ENCODE measurements at regions not wholly inside any gene's neighbourhood (a gene's known extent, or its start where the extent isn't known, plus 50 kb on each side); places are given as distances from the start of the nearest gene placed in this dataset.

DNA sequence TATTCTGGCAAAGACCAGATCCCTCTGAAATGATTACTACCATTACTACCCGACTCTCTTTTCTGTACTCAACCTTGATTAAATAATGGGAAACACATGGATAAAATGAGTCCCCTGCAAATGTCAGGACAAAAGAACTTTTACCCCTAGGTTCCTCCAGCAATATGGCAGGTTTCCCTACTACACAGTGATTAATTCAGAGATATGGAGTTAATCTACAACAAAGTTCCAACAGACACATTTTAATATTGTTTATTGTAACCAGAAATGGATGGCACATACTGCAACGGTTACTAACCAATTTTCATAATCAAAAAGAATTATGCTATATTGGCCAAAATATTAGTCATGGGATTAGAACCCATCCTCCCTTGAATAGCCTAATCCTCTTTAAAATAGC is 294.8 kb downstream of the ATPSCKMT start:
- TF ChIP-seq, protein P1, sequence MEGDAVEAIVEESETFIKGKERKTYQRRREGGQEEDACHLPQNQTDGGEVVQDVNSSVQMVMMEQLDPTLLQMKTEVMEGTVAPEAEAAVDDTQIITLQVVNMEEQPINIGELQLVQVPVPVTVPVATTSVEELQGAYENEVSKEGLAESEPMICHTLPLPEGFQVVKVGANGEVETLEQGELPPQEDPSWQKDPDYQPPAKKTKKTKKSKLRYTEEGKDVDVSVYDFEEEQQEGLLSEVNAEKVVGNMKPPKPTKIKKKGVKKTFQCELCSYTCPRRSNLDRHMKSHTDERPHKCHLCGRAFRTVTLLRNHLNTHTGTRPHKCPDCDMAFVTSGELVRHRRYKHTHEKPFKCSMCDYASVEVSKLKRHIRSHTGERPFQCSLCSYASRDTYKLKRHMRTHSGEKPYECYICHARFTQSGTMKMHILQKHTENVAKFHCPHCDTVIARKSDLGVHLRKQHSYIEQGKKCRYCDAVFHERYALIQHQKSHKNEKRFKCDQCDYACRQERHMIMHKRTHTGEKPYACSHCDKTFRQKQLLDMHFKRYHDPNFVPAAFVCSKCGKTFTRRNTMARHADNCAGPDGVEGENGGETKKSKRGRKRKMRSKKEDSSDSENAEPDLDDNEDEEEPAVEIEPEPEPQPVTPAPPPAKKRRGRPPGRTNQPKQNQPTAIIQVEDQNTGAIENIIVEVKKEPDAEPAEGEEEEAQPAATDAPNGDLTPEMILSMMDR (IDR thresholded peaks at IDR 0.05; ENCODE audit: low read depth, low read length): no peak
- no peak for DNase-seq (ENCODE audit: low read depth in 2 of 2)
- no peak overlapping the region for H3K4me3 ChIP-seq (replicated peaks in 1 of 2; ENCODE audit: low read depth in 2 of 2, low read length in 2 of 2)

DNA sequence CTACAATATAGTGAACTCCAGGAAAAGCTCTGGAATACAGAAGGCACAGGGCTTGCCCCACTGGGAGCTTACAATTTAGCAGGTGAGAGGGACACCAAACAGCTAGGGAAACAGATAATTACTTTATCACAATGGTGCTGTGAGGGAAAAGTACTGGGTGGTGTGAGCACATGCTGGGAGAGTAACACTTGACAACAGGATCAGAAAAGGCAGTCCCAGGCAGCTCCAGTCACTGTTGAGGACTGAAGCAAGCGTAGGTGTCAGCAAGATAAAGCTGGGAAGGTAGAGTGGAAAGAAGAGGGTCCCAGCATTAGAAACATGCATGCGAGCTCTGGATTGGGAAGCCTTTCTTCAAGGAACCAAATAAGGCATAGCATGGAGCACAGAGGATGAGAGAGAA is 296.0 kb downstream of the ATPSCKMT start:
- TF ChIP-seq, protein P1 (IDR thresholded peaks at IDR 0.05; ENCODE audit: low read depth, low read length): no peak
- no peak for DNase-seq (ENCODE audit: low read depth in 2 of 2)
- H3K4me3 ChIP-seq (replicated peaks in 1 of 2; ENCODE audit: low read depth in 2 of 2, low read length in 2 of 2): no peak overlapping the region

DNA sequence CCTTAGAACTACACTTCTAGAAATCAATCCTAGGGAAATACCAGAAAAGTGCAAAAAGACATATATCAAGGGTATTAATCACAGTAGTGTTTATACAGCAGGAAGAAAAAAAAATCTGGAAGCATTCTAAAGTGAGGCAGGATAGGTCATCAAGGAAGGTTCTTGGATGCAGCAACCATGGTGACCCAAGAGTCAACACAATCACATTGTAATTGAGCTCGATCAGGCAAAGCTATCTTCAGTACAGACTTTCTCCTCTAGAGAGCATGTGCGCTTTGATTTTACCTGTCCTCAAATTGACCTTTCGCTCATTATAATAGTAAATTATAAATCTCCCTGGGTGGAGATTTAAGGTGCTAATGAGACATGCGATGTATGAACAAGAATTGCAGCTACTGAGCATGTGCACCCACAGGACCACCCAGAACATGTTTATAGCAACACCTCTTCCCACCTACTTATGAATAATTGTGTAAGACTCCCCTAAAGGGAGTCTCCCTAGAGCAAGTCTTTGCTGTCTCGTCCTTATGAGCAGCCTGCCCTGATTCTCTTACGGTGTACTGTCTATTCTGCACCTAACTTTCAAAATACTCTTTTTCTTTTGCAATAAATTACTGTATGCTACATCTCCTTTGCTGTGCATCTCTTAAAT is 297.7 kb downstream of the ATPSCKMT start:
- no peak for DNase-seq (ENCODE audit: low read depth in 2 of 2)
- no peak overlapping the region for H3K4me3 ChIP-seq (replicated peaks in 1 of 2; ENCODE audit: low read depth in 2 of 2, low read length in 2 of 2)
- TF ChIP-seq, protein P1 (IDR thresholded peaks at IDR 0.05; ENCODE audit: low read depth, low read length): no peak

DNA sequence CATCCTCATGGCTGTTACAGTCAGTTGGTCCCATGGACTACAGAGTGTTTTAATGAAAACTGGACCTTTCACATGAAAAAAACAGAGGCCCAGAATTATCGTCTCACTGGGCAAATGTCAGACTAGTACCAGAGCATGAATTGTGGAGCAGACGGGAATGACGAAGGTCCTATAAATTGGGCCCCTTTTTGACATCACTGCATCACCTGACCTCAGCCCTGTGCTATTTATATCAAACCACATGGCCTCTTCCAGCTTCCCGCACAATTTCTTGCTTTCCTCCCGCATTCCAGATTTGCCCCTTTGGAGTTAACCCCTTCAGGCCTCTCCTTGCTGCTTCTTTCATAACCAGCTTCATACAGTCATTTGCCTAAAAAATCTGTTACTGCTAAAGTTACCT is 301.7 kb downstream of the ATPSCKMT start:
- TF ChIP-seq, protein P1 (IDR thresholded peaks at IDR 0.05; ENCODE audit: low read depth, low read length): no peak
- no peak overlapping the region for H3K4me3 ChIP-seq (replicated peaks in 1 of 2; ENCODE audit: low read depth in 2 of 2, low read length in 2 of 2)
- DNase-seq (ENCODE audit: low read depth in 2 of 2): peak in 1 of 2 donors; percentile 57

DNA sequence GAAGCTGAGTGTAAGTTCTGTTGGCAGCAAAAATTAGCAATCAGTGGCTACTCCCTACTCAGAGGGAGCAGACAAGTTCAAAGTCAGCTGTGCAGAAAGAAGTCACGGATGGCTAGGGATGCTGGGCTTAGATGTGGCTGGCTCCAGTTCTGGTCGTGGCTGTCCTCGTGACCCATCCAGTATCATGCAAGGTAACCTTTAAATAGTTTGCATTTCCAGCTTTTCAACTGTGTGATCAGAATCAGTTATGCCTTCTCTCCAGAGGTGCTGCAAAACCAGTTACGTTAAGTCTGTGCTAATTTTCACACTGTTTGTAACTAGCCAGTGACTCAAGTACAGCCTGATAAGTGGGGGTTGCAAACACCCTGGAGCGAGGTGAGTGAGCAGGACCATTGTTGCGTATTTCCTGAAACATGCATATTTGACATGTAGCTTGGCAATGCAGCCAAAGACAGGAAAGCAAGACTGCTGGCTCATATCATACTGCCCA is 302.4 kb downstream of the ATPSCKMT start:
- H3K4me3 ChIP-seq (replicated peaks in 1 of 2; ENCODE audit: low read depth in 2 of 2, low read length in 2 of 2): no peak overlapping the region
- TF ChIP-seq, protein P1 (IDR thresholded peaks at IDR 0.05; ENCODE audit: low read depth, low read length): no peak
- peak; percentile 31 to 88 for DNase-seq (ENCODE audit: low read depth in 2 of 2)

DNA sequence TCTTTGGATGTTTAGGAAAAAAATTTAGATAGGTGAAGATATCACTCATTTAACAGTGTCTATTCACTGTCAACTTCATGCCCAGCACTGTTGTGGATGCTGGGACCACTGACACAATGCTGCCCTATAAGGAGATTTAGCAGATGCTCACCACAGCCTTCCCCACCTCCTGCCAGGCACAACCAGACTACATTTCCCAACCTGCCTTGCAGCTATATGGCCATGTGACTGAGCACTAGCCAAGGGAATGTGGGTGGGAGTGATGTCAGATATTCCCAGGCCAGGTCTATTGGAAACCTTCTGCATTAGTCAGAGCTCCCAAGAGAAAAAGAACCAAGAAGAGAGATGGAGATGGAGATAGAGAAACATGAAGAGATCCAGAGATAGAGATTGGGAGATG is 302.6 kb upstream of the TAS2R1 start:
- TF ChIP-seq, protein P1 (IDR thresholded peaks at IDR 0.05; ENCODE audit: low read depth, low read length): no peak
- DNase-seq (ENCODE audit: low read depth in 2 of 2): peak; percentile 44 to 81
- no peak overlapping the region for H3K4me3 ChIP-seq (replicated peaks in 1 of 2; ENCODE audit: low read depth in 2 of 2, low read length in 2 of 2)

DNA sequence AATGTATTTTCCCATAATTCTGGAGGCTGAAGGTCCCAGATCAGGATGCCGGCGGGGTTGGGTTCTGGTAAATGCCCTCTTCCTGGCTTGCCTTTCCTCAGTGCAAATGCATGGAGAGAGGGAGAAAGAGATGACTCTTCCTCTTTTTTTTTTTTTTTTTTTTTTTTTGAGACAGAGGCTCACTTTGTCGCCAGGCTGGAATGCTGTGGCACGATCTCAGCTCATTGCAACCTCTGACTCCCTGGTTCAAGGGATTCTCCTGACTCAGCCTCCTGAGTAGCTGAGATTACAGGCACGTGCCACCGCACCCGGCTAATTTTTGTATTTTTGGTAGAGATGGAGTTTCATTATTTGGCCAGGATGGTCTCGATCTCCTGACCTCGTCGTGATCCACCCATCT is 300.0 kb upstream of the TAS2R1 start:
- no peak overlapping the region for H3K4me3 ChIP-seq (replicated peaks in 1 of 2; ENCODE audit: low read depth in 2 of 2, low read length in 2 of 2)
- TF ChIP-seq, protein P1 (IDR thresholded peaks at IDR 0.05; ENCODE audit: low read depth, low read length): no peak

More for the DNA sequence above, 300.0 kb upstream of the TAS2R1 start:
- DNase-seq (ENCODE audit: low read depth in 2 of 2): no peak

All from cardiac fibroblast (primary cell).